A673 (cell line): ENCODE measurements at regions not wholly inside any gene's neighbourhood (a gene's known extent, or its start where the extent isn't known, plus 50 kb on each side); places are given as distances from the start of the nearest gene placed in this dataset.

ENCODE experiments used
- BruUV-seq: library from RNA; stranded (reverse); fragments of 400-500 nt; replicated peaks from 2 replicates; lab custom pipeline; 2021; lab: Mats Ljungman, UMichigan
- CTCF ChIA-PET: fragments of 300-600 bp; sonication (Branson Sonifier 250); formaldehyde crosslinking; loops from one replicate; lab custom pipeline; 2022; ENCODE audit warnings: antibody characterized with exemption; lab: Charles Lee
- POLR2A ChIA-PET: fragments of 300-600 bp; sonication (Branson Sonifier 250); formaldehyde crosslinking; loops from one replicate; lab custom pipeline; 2022; ENCODE audit warnings: antibody characterized with exemption; ENCODE audit not compliant: low non-redundant PET; lab: Charles Lee
- DNase-seq: peaks from one replicate; pipeline ENCODE4 v3.0.0-alpha.2; 2015; ENCODE audit warnings: low spot score
- H3K27ac ChIP-seq: fragments of 200-600 bp; sonication (generic); 2 replicates; pipeline ENCODE4 v1.5.1; 2016; ENCODE audit warnings: mixed run types, low read depth, mild to moderate bottlenecking, mixed read lengths, antibody characterized with exemption, low read length; ENCODE audit not compliant: poor library complexity, severe bottlenecking
- H3K27me3 ChIP-seq: fragments of 200-600 bp; sonication (generic); replicated peaks from 2 replicates; pipeline ENCODE4 v1.6.1; 2017; ENCODE audit warnings: mixed run types, low read depth, mild to moderate bottlenecking, mixed read lengths, antibody characterized with exemption, low read length; ENCODE audit not compliant: insufficient read depth, poor library complexity
- H3K36me3 ChIP-seq: fragments of 200-600 bp; sonication (generic); 2 replicates; pipeline ENCODE4 v1.6.1; 2016; ENCODE audit warnings: mixed run types, mild to moderate bottlenecking, mixed read lengths, antibody characterized with exemption, low read length; ENCODE audit not compliant: insufficient read depth, poor library complexity, severe bottlenecking
- H3K4me1 ChIP-seq: fragments of 200-600 bp; sonication (generic); 2 replicates; pipeline ENCODE4 v1.6.1; 2017; ENCODE audit warnings: mixed run types, mild to moderate bottlenecking, mixed read lengths, antibody characterized with exemption, low read length; ENCODE audit not compliant: insufficient read depth, poor library complexity, severe bottlenecking
- H3K4me3 ChIP-seq: fragments of 200-600 bp; sonication (generic); 2 replicates; pipeline ENCODE4 v1.5.1; 2016; ENCODE audit warnings: low read depth, mixed run types, mild to moderate bottlenecking, mixed read lengths, low read length; ENCODE audit not compliant: poor library complexity, severe bottlenecking
- H3K9me3 ChIP-seq: fragments of 200-600 bp; sonication (generic); 2 replicates; pipeline ENCODE4 v1.6.1; 2016; ENCODE audit warnings: mixed run types, low read depth, mild to moderate bottlenecking, mixed read lengths, antibody characterized with exemption, low read length; ENCODE audit not compliant: poor library complexity, severe bottlenecking
- CTCF ChIP-seq: fragments of 300-800, 200-600 bp; sonication (generic); conservative IDR thresholded peaks from 2 replicates; pipeline ENCODE4 v1.5.1; 2017; ENCODE audit warnings: low read depth, mild to moderate bottlenecking, antibody characterized with exemption, low read length, moderate library complexity, mixed read lengths
- EZH2 ChIP-seq: fragments of 200-600 bp; sonication (generic); IDR thresholded peaks from 2 replicates; pipeline ENCODE4 v1.6.1; 2017; ENCODE audit warnings: borderline replicate concordance, low read depth, mild to moderate bottlenecking, mixed read lengths, antibody characterized with exemption, low read length; ENCODE audit not compliant: poor library complexity, severe bottlenecking
- intact Hi-C: fragments of 100-400 bp; cut with micrococcal nuclease; formaldehyde crosslinking; loops from one replicate; pipeline ENCODE4 v1.10.0; 2022; ENCODE audit not compliant: unreplicated experiment

- no peaks in the 10 kb centered on the region for H3K27me3 ChIP-seq
- ChIA-PET POLR2A (no interaction called here), CTCF (no interaction called here)
- DNase-seq, result no peak
- no peaks in the 10 kb centered on the region for H3K4me1 ChIP-seq
- intact Hi-C loops, result no loop called here
- BruUV-seq, result no TSS peak
- no peak for TF ChIP-seq CTCF
- TF ChIP-seq EZH2, result no peak
- no peak overlapping the region for H3K4me3 ChIP-seq
- no peak overlapping the region for H3K27ac ChIP-seq
- H3K36me3 ChIP-seq, result no peaks in the 10 kb centered on the region
- H3K9me3 ChIP-seq, result no peaks in the 10 kb centered on the region
Measured at GRCh38 chr21:30097791-30098190, 68.8 kb downstream of the CLDN17 start.

GRCh38 chr21:30083225-30083945 lies 83.2 kb downstream of the CLDN17 start:
- POLR2A ChIA-PET, result no interaction called here
- CTCF ChIA-PET, result no interaction called here

GRCh38 chr21:30081506-30081905 lies 85.1 kb downstream of the CLDN17 start:
- intact Hi-C loops, result no loop called here
- H3K27ac ChIP-seq, result no peak overlapping the region
- POLR2A ChIA-PET, result no interaction called here
- CTCF ChIA-PET, result no interaction called here
- no peaks in the 10 kb centered on the region for H3K9me3 ChIP-seq
- H3K27me3 ChIP-seq, result no peaks in the 10 kb centered on the region
- no peaks in the 10 kb centered on the region for H3K4me1 ChIP-seq
- no peak for TF ChIP-seq CTCF
- TF ChIP-seq EZH2, result no peak
- H3K36me3 ChIP-seq, result no peaks in the 10 kb centered on the region
- DNase-seq, result no peak
- no peak overlapping the region for H3K4me3 ChIP-seq
- BruUV-seq, result no TSS peak

More at GRCh38 chr21:30083225-30083945, 83.2 kb downstream of the CLDN17 start:
- peak; percentile 3 for DNase-seq
- intact Hi-C loops, result no loop called here
- Histone ChIP-seq H3K27ac (no peak overlapping the region), H3K4me3 (no peak overlapping the region), H3K27me3 (peaks cover 2% of the 10 kb centered on the region), H3K36me3 (no peaks in the 10 kb centered on the region), H3K4me1 (no peaks in the 10 kb centered on the region), H3K9me3 (no peaks in the 10 kb centered on the region)
- TF ChIP-seq EZH2 (no peak), CTCF (no peak)
- BruUV-seq, result no TSS peak
